Tibial nerve (tissue), 4 donors: ENCODE measurements at regions not wholly inside any gene's neighbourhood (a gene's known extent, or its start where the extent isn't known, plus 50 kb on each side); places are given as distances from the start of the nearest gene placed in this dataset.

Experiments used
- DNase-seq, 2 donors: peaks; one replicate each; pipeline ENCODE4 v3.0.0-alpha.2; 2019; ENCODE audit warnings: low spot score in 2 of 2
- H3K27ac ChIP-seq, 4 donors: fragments of 200-600 bp; sonication (generic) in 3 of 4; one replicate each; pipeline ENCODE4 v1.5.1; 2017 to 2019; ENCODE audit warnings: mild to moderate bottlenecking in 1 of 4
- H3K27me3 ChIP-seq, 2 donors: fragments of 200-600 bp; sonication (generic) in 1 of 2; one replicate each; pipeline versions ENCODE4 v1.5.1 to v1.6.0; 2017 to 2019
- H3K36me3 ChIP-seq, 3 donors: fragments of 200-600 bp; sonication (generic); one replicate each; pipeline ENCODE4 v1.5.1; 2018 to 2019
- H3K4me1 ChIP-seq, 4 donors: fragments of 200-600 bp; sonication (generic) in 3 of 4; one replicate each; pipeline ENCODE4 v1.5.1; 2017 to 2019
- H3K4me3 ChIP-seq, 4 donors: fragments of 200-600 bp; sonication (generic) in 3 of 4; one replicate each; pipeline ENCODE4 v1.5.1; 2017 to 2019; ENCODE audit warnings: mild to moderate bottlenecking in 1 of 4, moderate library complexity in 1 of 4
- H3K9me3 ChIP-seq, 4 donors: fragments of 200-600 bp; sonication (generic) in 3 of 4; one replicate each; pipeline ENCODE4 v1.5.1; 2017 to 2019
- CTCF ChIP-seq, 5 experiments: fragments of 200-600 bp in 3 of 5; fragments of 450-650 bp in 2 of 5; sonication (generic) in 3 of 5; IDR thresholded peaks; one replicate each; pipeline ENCODE4 v1.5.1; 2016 to 2019; ENCODE audit warnings: antibody characterized with exemption in 5 of 5, mild to moderate bottlenecking in 3 of 5, moderate library complexity in 2 of 5
- EP300 ChIP-seq, 2 donors: sonication (generic); formaldehyde crosslinking; IDR thresholded peaks; one replicate each; pipeline ENCODE4 v1.6.1; 2017; ENCODE audit warnings: antibody characterized with exemption in 2 of 2, mild to moderate bottlenecking in 1 of 2
- POLR2A ChIP-seq, 2 donors: fragments of 450-650 bp; IDR thresholded peaks; one replicate each; pipeline ENCODE4 v1.6.1; 2017; ENCODE audit warnings: antibody characterized with exemption in 2 of 2, mild to moderate bottlenecking in 2 of 2, moderate library complexity in 2 of 2
- WGBS, 2 donors: methylation state at CpG; one replicate each; pipeline ENCODE4 v1.1.5; 2018; 5-methylcytosine and 5-hydroxymethylcytosine counted together

- Histone ChIP-seq H3K27ac (no peak overlapping the region), H3K27me3 (no peaks in the 10 kb centered on the region), H3K4me3 (no peak overlapping the region), H3K36me3 (no peaks in the 10 kb centered on the region), H3K9me3 (peaks cover 0 to 8% (median 0%) of the 10 kb centered on the region in 4 donors), H3K4me1 (no peaks in the 10 kb centered on the region)
- DNase-seq: no peak
- no peak for TF ChIP-seq EP300 (IDR thresholded peaks at IDR 0.05)
- TF ChIP-seq POLR2A (IDR thresholded peaks at IDR 0.05): no peak
- TF ChIP-seq CTCF (IDR thresholded peaks at IDR 0.05): no peak
Measured at GRCh38 chr19:27870293-27870692, 1342.7 kb downstream of the UQCRFS1 start.

- Histone ChIP-seq H3K4me1 (no peaks in the 10 kb centered on the region), H3K27ac (no peak overlapping the region), H3K36me3 (no peaks in the 10 kb centered on the region), H3K27me3 (no peaks in the 10 kb centered on the region), H3K9me3 (peaks cover 0 to 25% (median 0%) of the 10 kb centered on the region in 4 donors), H3K4me3 (no peak overlapping the region)
- no peak for TF ChIP-seq CTCF (IDR thresholded peaks at IDR 0.05)
- no peak for TF ChIP-seq EP300 (IDR thresholded peaks at IDR 0.05)
- no peak for TF ChIP-seq POLR2A (IDR thresholded peaks at IDR 0.05)
- no peak for DNase-seq
Measured at GRCh38 chr19:27868007-27868406, 1344.9 kb downstream of the UQCRFS1 start.

- H3K4me1 ChIP-seq: no peaks in the 10 kb centered on the region
- H3K27ac ChIP-seq: no peak overlapping the region
- WGBS, 2 donors: 68 to 69% methylated on average over 6 of the region's 6 CpGs
- no peaks in the 10 kb centered on the region for H3K36me3 ChIP-seq
- H3K4me3 ChIP-seq: no peak overlapping the region
- no peak for DNase-seq
- peaks cover 0 to 37% (median 0%) of the 10 kb centered on the region in 4 donors for H3K9me3 ChIP-seq
- TF ChIP-seq POLR2A (IDR thresholded peaks at IDR 0.05) (no peak), EP300 (IDR thresholded peaks at IDR 0.05) (no peak), CTCF (IDR thresholded peaks at IDR 0.05) (no peak)
- no peaks in the 10 kb centered on the region for H3K27me3 ChIP-seq
Measured at GRCh38 chr19:27865927-27866777, 1346.8 kb downstream of the UQCRFS1 start.

GRCh38 chr19:27861411-27861975 lies 1351.5 kb downstream of the UQCRFS1 start:
- Histone ChIP-seq H3K36me3 (no peaks in the 10 kb centered on the region), H3K4me3 (no peak overlapping the region), H3K4me1 (no peaks in the 10 kb centered on the region), H3K9me3 (peaks cover 0 to 82% (median 8%) of the 10 kb centered on the region in 4 donors), H3K27me3 (no peaks in the 10 kb centered on the region), H3K27ac (no peak overlapping the region)
- 79 to 80% methylated on average over 8 of the region's 8 CpGs for WGBS, 2 donors
- no peak for DNase-seq
- TF ChIP-seq EP300 (IDR thresholded peaks at IDR 0.05) (no peak), CTCF (IDR thresholded peaks at IDR 0.05) (no peak), POLR2A (IDR thresholded peaks at IDR 0.05) (no peak)

GRCh38 chr19:27860309-27860934 lies 1352.5 kb downstream of the UQCRFS1 start:
- TF ChIP-seq POLR2A (IDR thresholded peaks at IDR 0.05) (no peak), EP300 (IDR thresholded peaks at IDR 0.05) (no peak), CTCF (IDR thresholded peaks at IDR 0.05) (no peak)
- no peaks in the 10 kb centered on the region for H3K36me3 ChIP-seq
- no peaks in the 10 kb centered on the region for H3K4me1 ChIP-seq
- H3K27me3 ChIP-seq: no peaks in the 10 kb centered on the region
- H3K4me3 ChIP-seq: no peak overlapping the region
- peaks cover 0 to 78% (median 8%) of the 10 kb centered on the region in 4 donors for H3K9me3 ChIP-seq
- no peak overlapping the region for H3K27ac ChIP-seq
- DNase-seq: no peak
- 81 to 84% methylated on average over 10 to 11 of the region's 11 CpGs for whole genome bisulfite sequencing, 2 donors
